ENCODE measurements at regions not wholly inside any gene's neighbourhood (a gene's known extent, or its start where the extent isn't known, plus 50 kb on each side); places are given as distances from the start of the nearest gene placed in this dataset.

DNA sequence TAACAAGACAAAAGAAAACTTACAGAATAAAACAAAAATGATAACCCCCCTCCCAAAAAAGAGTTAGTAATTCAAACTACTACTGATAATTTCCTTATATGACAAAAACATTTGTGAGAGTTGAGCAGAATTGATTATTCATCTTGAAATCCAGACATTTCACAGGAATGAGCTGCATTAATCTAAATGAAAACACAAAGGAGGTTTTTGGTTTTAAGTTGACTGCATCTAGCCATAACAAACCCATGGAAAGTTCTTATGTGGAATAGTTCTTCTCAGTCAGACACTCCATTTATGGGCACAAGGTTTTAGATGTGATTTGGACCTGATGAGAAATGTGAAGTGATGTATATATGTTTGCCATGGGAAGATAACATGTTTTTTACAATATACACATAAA, 95.4 kb downstream of the VCX2 start (continued):
- TF ChIP-seq, protein P1, sequence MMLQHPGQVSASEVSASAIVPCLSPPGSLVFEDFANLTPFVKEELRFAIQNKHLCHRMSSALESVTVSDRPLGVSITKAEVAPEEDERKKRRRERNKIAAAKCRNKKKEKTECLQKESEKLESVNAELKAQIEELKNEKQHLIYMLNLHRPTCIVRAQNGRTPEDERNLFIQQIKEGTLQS (IDR thresholded peaks at IDR 0.05) = no peak
- TF ChIP-seq FOXA2 (IDR thresholded peaks at IDR 0.05) (no peak), NR2F2 (IDR thresholded peaks at IDR 0.05) (no peak), YY1 (IDR thresholded peaks at IDR 0.05) (no peak)

DNA sequence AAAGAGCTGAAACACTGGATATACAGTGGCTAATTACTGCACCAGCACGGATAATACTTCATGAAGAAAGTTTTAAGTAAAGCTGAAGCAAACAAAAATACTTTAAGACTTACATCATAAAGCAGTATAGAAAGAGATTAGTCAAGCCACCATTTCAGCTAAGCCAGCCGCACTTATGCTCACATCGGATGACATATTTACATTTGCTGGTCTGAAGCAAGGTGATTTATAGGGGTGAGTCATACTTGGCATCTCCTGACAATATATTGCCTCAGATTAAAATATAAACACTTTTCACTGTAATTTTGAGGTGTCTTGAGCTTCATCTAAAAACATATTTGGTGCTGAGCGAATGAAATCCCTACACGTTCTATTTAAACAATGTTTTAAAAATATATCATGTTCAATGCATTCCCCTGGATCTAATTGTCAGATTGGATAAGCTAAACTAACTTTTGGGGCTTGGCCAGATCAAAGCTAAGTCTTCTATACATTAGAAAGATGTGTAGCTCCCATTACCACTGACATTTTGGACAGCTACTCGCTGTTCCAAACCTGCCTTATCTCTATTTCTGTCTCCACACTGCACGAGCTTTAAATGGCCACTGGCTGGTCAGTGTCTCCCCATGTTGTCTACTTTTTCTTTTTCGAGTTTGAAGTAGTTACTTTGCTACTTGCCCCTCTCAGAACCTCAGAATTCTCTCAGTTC, 103.2 kb downstream of the VCX2 start:
- H3K36me3 ChIP-seq (ENCODE audit: control insufficient read depth in 4 of 4, insufficient read depth in 3 of 4, low read depth in 1 of 4, low read length in 3 of 4) = no peaks in the 10 kb centered on the region
- no peak overlapping the region for H3K9ac ChIP-seq (ENCODE audit: low read depth in 1 of 2, low read length in 2 of 2)
- H3K27me3 ChIP-seq (ENCODE audit: control insufficient read depth in 4 of 4, insufficient read depth in 4 of 4, low read length in 3 of 4) = no peaks in the 10 kb centered on the region
- no peaks in the 10 kb centered on the region for H3K9me3 ChIP-seq (ENCODE audit: control insufficient read depth in 4 of 4, low read length in 3 of 4)
- DNase-seq (ENCODE audit: low spot score) = no peak
- no peaks in the 10 kb centered on the region for H3K4me1 ChIP-seq (ENCODE audit: control insufficient read depth in 4 of 4, insufficient read depth in 4 of 4, low read length in 3 of 4)
- H3K4me3 ChIP-seq (ENCODE audit: low read depth in 1 of 3, low read length in 3 of 3) = no peak overlapping the region
- H3K27ac ChIP-seq (ENCODE audit: low read depth in 1 of 2, low read length in 2 of 2) = no peak overlapping the region
- TF ChIP-seq GABPA (IDR thresholded peaks at IDR 0.05 in 1 of 2, conservative IDR thresholded peaks at IDR 0.05 in 1 of 2) (no peak), FOXA1 (IDR thresholded peaks at IDR 0.05) (no peak), HNF4A (conservative IDR thresholded peaks at IDR 0.05) (no peak), SP1 (IDR thresholded peaks at IDR 0.05) (no peak), JUND (IDR thresholded peaks at IDR 0.05) (no peak), RAD21 (IDR thresholded peaks at IDR 0.05) (no peak)
- TF ChIP-seq, protein P2, sequence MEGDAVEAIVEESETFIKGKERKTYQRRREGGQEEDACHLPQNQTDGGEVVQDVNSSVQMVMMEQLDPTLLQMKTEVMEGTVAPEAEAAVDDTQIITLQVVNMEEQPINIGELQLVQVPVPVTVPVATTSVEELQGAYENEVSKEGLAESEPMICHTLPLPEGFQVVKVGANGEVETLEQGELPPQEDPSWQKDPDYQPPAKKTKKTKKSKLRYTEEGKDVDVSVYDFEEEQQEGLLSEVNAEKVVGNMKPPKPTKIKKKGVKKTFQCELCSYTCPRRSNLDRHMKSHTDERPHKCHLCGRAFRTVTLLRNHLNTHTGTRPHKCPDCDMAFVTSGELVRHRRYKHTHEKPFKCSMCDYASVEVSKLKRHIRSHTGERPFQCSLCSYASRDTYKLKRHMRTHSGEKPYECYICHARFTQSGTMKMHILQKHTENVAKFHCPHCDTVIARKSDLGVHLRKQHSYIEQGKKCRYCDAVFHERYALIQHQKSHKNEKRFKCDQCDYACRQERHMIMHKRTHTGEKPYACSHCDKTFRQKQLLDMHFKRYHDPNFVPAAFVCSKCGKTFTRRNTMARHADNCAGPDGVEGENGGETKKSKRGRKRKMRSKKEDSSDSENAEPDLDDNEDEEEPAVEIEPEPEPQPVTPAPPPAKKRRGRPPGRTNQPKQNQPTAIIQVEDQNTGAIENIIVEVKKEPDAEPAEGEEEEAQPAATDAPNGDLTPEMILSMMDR (IDR thresholded peaks at IDR 0.05; ENCODE audit: low read depth, low read length, missing input control) = no peak
- TF ChIP-seq, protein P3, sequence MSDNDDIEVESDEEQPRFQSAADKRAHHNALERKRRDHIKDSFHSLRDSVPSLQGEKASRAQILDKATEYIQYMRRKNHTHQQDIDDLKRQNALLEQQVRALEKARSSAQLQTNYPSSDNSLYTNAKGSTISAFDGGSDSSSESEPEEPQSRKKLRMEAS (IDR thresholded peaks at IDR 0.05) = no peak
- TF ChIP-seq, protein P1 (IDR thresholded peaks at IDR 0.05) = no peak
- TF ChIP-seq, protein P4, sequence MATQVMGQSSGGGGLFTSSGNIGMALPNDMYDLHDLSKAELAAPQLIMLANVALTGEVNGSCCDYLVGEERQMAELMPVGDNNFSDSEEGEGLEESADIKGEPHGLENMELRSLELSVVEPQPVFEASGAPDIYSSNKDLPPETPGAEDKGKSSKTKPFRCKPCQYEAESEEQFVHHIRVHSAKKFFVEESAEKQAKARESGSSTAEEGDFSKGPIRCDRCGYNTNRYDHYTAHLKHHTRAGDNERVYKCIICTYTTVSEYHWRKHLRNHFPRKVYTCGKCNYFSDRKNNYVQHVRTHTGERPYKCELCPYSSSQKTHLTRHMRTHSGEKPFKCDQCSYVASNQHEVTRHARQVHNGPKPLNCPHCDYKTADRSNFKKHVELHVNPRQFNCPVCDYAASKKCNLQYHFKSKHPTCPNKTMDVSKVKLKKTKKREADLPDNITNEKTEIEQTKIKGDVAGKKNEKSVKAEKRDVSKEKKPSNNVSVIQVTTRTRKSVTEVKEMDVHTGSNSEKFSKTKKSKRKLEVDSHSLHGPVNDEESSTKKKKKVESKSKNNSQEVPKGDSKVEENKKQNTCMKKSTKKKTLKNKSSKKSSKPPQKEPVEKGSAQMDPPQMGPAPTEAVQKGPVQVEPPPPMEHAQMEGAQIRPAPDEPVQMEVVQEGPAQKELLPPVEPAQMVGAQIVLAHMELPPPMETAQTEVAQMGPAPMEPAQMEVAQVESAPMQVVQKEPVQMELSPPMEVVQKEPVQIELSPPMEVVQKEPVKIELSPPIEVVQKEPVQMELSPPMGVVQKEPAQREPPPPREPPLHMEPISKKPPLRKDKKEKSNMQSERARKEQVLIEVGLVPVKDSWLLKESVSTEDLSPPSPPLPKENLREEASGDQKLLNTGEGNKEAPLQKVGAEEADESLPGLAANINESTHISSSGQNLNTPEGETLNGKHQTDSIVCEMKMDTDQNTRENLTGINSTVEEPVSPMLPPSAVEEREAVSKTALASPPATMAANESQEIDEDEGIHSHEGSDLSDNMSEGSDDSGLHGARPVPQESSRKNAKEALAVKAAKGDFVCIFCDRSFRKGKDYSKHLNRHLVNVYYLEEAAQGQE (IDR thresholded peaks at IDR 0.05) = no peak
- WGBS = 90% methylated on average over 8 of the region's 8 CpGs

DNA sequence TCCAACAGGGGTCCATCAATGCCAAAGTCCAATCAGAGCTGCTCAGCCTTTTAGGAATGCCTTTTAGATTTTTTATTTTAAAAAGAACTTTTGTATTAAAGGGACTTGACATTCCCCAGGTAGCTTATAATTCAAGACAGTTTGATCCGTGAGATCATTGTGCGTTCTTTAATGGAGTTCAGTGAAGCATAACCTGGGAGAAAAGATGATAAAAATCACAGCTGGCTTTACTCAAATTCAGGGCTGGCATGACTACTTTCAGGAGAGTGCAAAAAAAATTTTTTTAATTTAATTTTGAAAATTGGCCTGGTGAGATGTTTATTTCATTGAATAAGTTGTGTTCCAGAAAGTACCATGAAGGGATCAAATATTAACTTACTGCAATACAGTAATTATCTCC, 118.2 kb downstream of the VCX2 start:
- Histone ChIP-seq H3K36me3 (ENCODE audit: control insufficient read depth in 4 of 4, insufficient read depth in 3 of 4, low read depth in 1 of 4, low read length in 3 of 4) (no peaks in the 10 kb centered on the region), H3K9ac (ENCODE audit: low read depth in 1 of 2, low read length in 2 of 2) (no peak overlapping the region), H3K27ac (ENCODE audit: low read depth in 1 of 2, low read length in 2 of 2) (no peak overlapping the region), H3K9me3 (ENCODE audit: control insufficient read depth in 4 of 4, low read length in 3 of 4) (no peaks in the 10 kb centered on the region), H3K4me3 (ENCODE audit: low read depth in 1 of 3, low read length in 3 of 3) (no peak overlapping the region), H3K4me1 (ENCODE audit: control insufficient read depth in 4 of 4, insufficient read depth in 4 of 4, low read length in 3 of 4) (no peaks in the 10 kb centered on the region), H3K27me3 (ENCODE audit: control insufficient read depth in 4 of 4, insufficient read depth in 4 of 4, low read length in 3 of 4) (no peaks in the 10 kb centered on the region)
- TF ChIP-seq NR2F2 (IDR thresholded peaks at IDR 0.05) (no peak), TAF1 (conservative IDR thresholded peaks at IDR 0.05) (no peak), JUND (IDR thresholded peaks at IDR 0.05) (no peak), HNF4A (conservative IDR thresholded peaks at IDR 0.05) (no peak), RAD21 (IDR thresholded peaks at IDR 0.05) (no peak), FOXA2 (IDR thresholded peaks at IDR 0.05) (no peak), FOXA1 (IDR thresholded peaks at IDR 0.05) (no peak), RXRA (IDR thresholded peaks at IDR 0.05) (no peak)
- DNase-seq (ENCODE audit: low spot score) = no peak
- 98% methylated on average over 2 of the region's 2 CpGs for WGBS

Data from liver (tissue), 8 donors.